Hepatocyte (in vitro differentiated cells): ENCODE measurements at regions not wholly inside any gene's neighbourhood (a gene's known extent, or its start where the extent isn't known, plus 50 kb on each side); places are given as distances from the start of the nearest gene placed in this dataset.

ENCODE experiments used
- CTCF ChIP-seq: fragments of 200-600 bp; sonication (generic); IDR thresholded peaks from 2 replicates; pipeline ENCODE4 v1.5.1; 2016; ENCODE audit warnings: antibody characterized with exemption, mild to moderate bottlenecking; ENCODE audit not compliant: poor library complexity
- EZH2 ChIP-seq: fragments of 200-600 bp; sonication (generic); IDR thresholded peaks from 2 replicates; pipeline ENCODE4 v1.6.1; 2016; ENCODE audit warnings: antibody characterized with exemption, mild to moderate bottlenecking, borderline replicate concordance
- EZH2phosphoT487 ChIP-seq: fragments of 200-600 bp; sonication (generic); IDR thresholded peaks from one replicate; pipeline ENCODE4 v1.6.1; 2018; ENCODE audit warnings: antibody characterized with exemption, mild to moderate bottlenecking, low read depth, moderate library complexity; ENCODE audit not compliant: unreplicated experiment, severe bottlenecking

GRCh38 chr1:87511449-87511848, 182.8 kb downstream of the LMO4 start:
- TF ChIP-seq CTCF (no peak), EZH2 (no peak), EZH2phosphoT487 (no peak)
